Gastroesophageal sphincter (tissue), 4 donors: ENCODE measurements at regions not wholly inside any gene's neighbourhood (a gene's known extent, or its start where the extent isn't known, plus 50 kb on each side); places are given as distances from the start of the nearest gene placed in this dataset.

Experiments
- ATAC-seq: fragments of 150-250 bp; one replicate; pipeline ENCODE4 v1.9.1; 2016; ENCODE audit warnings: mild to moderate bottlenecking, moderate library complexity
- H3K27ac ChIP-seq, 4 donors: fragments of 200-600 bp; sonication (generic) in 3 of 4; 1 replicate in 3 of 4; 2 replicates in 1 of 4; pipeline ENCODE4 v1.5.1; 2016 to 2019
- H3K27me3 ChIP-seq: fragments of 200-600 bp; sonication (generic); one replicate; pipeline ENCODE4 v1.5.1; 2019
- H3K36me3 ChIP-seq, 2 donors: fragments of 200-600 bp; sonication (generic); one replicate each; pipeline ENCODE4 v1.5.1; 2019; ENCODE audit warnings: control low read depth in 1 of 2
- H3K4me1 ChIP-seq, 3 donors: fragments of 200-600 bp; sonication (generic); 1 replicate in 2 of 3; 2 replicates in 1 of 3; pipeline ENCODE4 v1.5.1; 2016 to 2019; ENCODE audit warnings: control low read depth in 2 of 3
- H3K4me3 ChIP-seq, 2 donors: fragments of 200-600 bp; sonication (generic); one replicate each; pipeline ENCODE4 v1.5.1; 2019; ENCODE audit warnings: mild to moderate bottlenecking in 1 of 2, moderate library complexity in 1 of 2
- H3K9me3 ChIP-seq, 3 donors: fragments of 200-600 bp; sonication (generic); one replicate each; pipeline ENCODE4 v1.5.1; 2017 to 2019; ENCODE audit warnings: control low read depth in 2 of 3
- CTCF ChIP-seq, 4 experiments: fragments of 200-600 bp in 2 of 4; fragments of 450-650 bp in 2 of 4; sonication (generic) in 1 of 4; IDR thresholded peaks; one replicate each; pipeline ENCODE4 v1.5.1; 2017 to 2019; ENCODE audit warnings: antibody characterized with exemption in 4 of 4, mild to moderate bottlenecking in 2 of 4, moderate library complexity in 2 of 4
- EP300 ChIP-seq: sonication (generic); formaldehyde crosslinking; IDR thresholded peaks from one replicate; pipeline ENCODE4 v1.6.1; 2017; ENCODE audit warnings: antibody characterized with exemption, mild to moderate bottlenecking
- POLR2A ChIP-seq, 2 donors: fragments of 450-650 bp; IDR thresholded peaks; one replicate each; pipeline ENCODE4 v1.6.1; 2017; ENCODE audit warnings: antibody characterized with exemption in 2 of 2, mild to moderate bottlenecking in 2 of 2, moderate library complexity in 1 of 2
- POLR2AphosphoS5 ChIP-seq: sonication (generic); formaldehyde crosslinking; IDR thresholded peaks from one replicate; pipeline ENCODE4 v1.6.1; 2017; ENCODE audit warnings: antibody characterized with exemption
- whole genome bisulfite sequencing, 2 donors: methylation state at CpG; one replicate each; pipeline ENCODE4 v1.1.5; 2018; ENCODE audit warnings: low coverage in 1 of 2; 5-methylcytosine and 5-hydroxymethylcytosine counted together

DNA sequence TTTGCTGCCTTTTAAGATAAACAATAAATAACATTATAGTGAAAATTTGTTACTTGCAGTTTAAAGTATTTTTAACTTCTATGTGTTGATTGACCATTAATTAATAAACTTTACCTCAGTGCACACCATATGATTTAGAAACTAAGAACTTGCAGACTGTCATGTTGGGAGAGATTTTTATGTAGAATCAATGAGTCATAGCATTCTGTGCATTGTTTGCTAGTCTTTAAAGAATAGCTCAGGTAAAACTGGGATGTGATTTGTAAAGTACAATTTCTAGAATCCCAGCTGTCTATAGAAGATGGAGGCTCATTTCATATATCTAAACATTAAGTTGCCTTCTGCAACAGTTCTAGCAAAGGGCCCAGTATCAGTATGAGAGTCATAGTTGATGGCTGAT is 199.6 kb upstream of the SEMA3A start:
- H3K4me3 ChIP-seq, result no peak overlapping the region
- H3K27ac ChIP-seq, result no peak overlapping the region
- no peaks in the 10 kb centered on the region for H3K27me3 ChIP-seq
- H3K4me1 ChIP-seq, result peaks cover 0 to 8% (median 0%) of the 10 kb centered on the region in 3 donors
- no peaks in the 10 kb centered on the region for H3K36me3 ChIP-seq
- no peaks in the 10 kb centered on the region for H3K9me3 ChIP-seq
- TF ChIP-seq EP300 (no peak), POLR2A (IDR thresholded peaks at IDR 0.05) (no peak), POLR2AphosphoS5 (no peak), CTCF (IDR thresholded peaks at IDR 0.05) (no peak)
- no peak for ATAC-seq

DNA sequence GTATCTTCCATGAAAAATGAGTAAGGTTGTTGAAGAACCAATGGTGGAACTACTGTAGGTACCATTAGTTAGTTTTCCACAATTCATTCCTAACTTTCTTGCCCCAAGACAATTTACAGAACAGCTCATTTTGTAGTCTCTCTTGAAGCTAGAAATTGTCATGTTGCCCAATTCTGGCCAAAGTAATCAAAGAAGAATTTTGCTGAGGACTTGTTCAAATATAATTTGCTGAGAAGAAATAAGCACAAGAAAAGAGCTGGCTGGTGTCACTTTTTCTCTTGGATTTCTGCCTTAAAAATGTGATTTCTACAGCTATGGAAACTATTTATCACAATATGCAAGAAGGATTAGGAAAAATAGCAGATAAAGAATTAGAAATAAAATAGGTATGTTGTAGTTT is 199.2 kb upstream of the SEMA3A start:
- Histone ChIP-seq H3K4me3 (no peak overlapping the region), H3K36me3 (no peaks in the 10 kb centered on the region), H3K27ac (no peak overlapping the region), H3K9me3 (no peaks in the 10 kb centered on the region), H3K4me1 (peaks cover 0 to 8% (median 0%) of the 10 kb centered on the region in 3 donors), H3K27me3 (no peaks in the 10 kb centered on the region)
- no peak for ATAC-seq
- TF ChIP-seq CTCF (IDR thresholded peaks at IDR 0.05) (no peak), POLR2AphosphoS5 (no peak), EP300 (no peak), POLR2A (IDR thresholded peaks at IDR 0.05) (no peak)

GRCh38 chr7:84390845-84391244 is 196.3 kb upstream of the SEMA3A start:
- ATAC-seq, result no peak
- Histone ChIP-seq H3K27me3 (no peaks in the 10 kb centered on the region), H3K4me3 (no peak overlapping the region), H3K4me1 (peaks cover 0 to 8% (median 0%) of the 10 kb centered on the region in 3 donors), H3K27ac (no peak overlapping the region), H3K36me3 (no peaks in the 10 kb centered on the region), H3K9me3 (no peaks in the 10 kb centered on the region)
- 86 to 92% methylated on average over 1 to 3 of the region's 3 CpGs for whole genome bisulfite sequencing, 2 donors
- TF ChIP-seq CTCF (IDR thresholded peaks at IDR 0.05) (no peak), EP300 (no peak), POLR2A (IDR thresholded peaks at IDR 0.05) (no peak), POLR2AphosphoS5 (no peak)

- Histone ChIP-seq H3K4me3 (no peak overlapping the region), H3K4me1 (peaks cover 0 to 7% (median 0%) of the 10 kb centered on the region in 3 donors), H3K9me3 (no peaks in the 10 kb centered on the region), H3K36me3 (no peaks in the 10 kb centered on the region), H3K27me3 (no peaks in the 10 kb centered on the region), H3K27ac (no peak overlapping the region)
- no peak for ATAC-seq
- no peak for TF ChIP-seq POLR2AphosphoS5
- TF ChIP-seq EP300, result no peak
- TF ChIP-seq POLR2A (IDR thresholded peaks at IDR 0.05), result no peak
- no peak for TF ChIP-seq CTCF (IDR thresholded peaks at IDR 0.05)
- 81 to 87% methylated on average over 2 to 4 of the region's 4 CpGs for WGBS, 2 donors
Measured at GRCh38 chr7:84389242-84389641, 194.7 kb upstream of the SEMA3A start.

GRCh38 chr7:84387595-84387994 is 193.0 kb upstream of the SEMA3A start:
- no peaks in the 10 kb centered on the region for H3K27me3 ChIP-seq
- WGBS, 2 donors, result 50 to 75% methylated on average over 1 of the region's 1 CpG
- TF ChIP-seq CTCF (IDR thresholded peaks at IDR 0.05) (no peak), POLR2AphosphoS5 (no peak), POLR2A (IDR thresholded peaks at IDR 0.05) (no peak), EP300 (no peak)
- no peaks in the 10 kb centered on the region for H3K36me3 ChIP-seq
- H3K4me3 ChIP-seq, result no peak overlapping the region
- no peak overlapping the region for H3K27ac ChIP-seq
- no peaks in the 10 kb centered on the region for H3K9me3 ChIP-seq
- no peaks in the 10 kb centered on the region for H3K4me1 ChIP-seq
- no peak for ATAC-seq
